Liver (tissue), 8 donors: ENCODE measurements at regions not wholly inside any gene's neighbourhood (a gene's known extent, or its start where the extent isn't known, plus 50 kb on each side); places are given as distances from the start of the nearest gene placed in this dataset.

Experiments used
- DNase-seq: peaks from one replicate; pipeline ENCODE4 v3.0.0-alpha.2; 2017; ENCODE audit warnings: low spot score
- H3K27ac ChIP-seq, 2 donors: one replicate each; pipeline ENCODE4 v1.7.0; 2013; ENCODE audit warnings: inconsistent platforms in 2 of 2, low read length in 2 of 2, control low read depth in 1 of 2, low read depth in 1 of 2, mild to moderate bottlenecking in 1 of 2
- H3K27me3 ChIP-seq, 4 donors: one replicate each; pipeline versions ENCODE4 v1.6.1 to v1.7.0; 2013; ENCODE audit warnings: low read length in 3 of 4, inconsistent platforms in 1 of 4, mild to moderate bottlenecking in 1 of 4, moderate library complexity in 1 of 4; ENCODE audit not compliant: control insufficient read depth in 4 of 4, insufficient read depth in 4 of 4
- H3K36me3 ChIP-seq, 4 donors: one replicate each; pipeline versions ENCODE4 v1.6.1 to v1.7.0; 2013; ENCODE audit warnings: low read length in 3 of 4, mild to moderate bottlenecking in 3 of 4, low read depth in 1 of 4, moderate library complexity in 1 of 4; ENCODE audit not compliant: control insufficient read depth in 4 of 4, insufficient read depth in 3 of 4
- H3K4me1 ChIP-seq, 4 donors: one replicate each; pipeline versions ENCODE4 v1.6.1 to v1.7.0; 2013; ENCODE audit warnings: low read length in 3 of 4, mild to moderate bottlenecking in 3 of 4, moderate library complexity in 1 of 4; ENCODE audit not compliant: control insufficient read depth in 4 of 4, insufficient read depth in 4 of 4
- H3K4me3 ChIP-seq, 3 donors: one replicate each; pipeline versions ENCODE4 v1.6.1 to v1.7.0; 2013; ENCODE audit warnings: low read length in 3 of 3, control low read depth in 1 of 3, low read depth in 1 of 3, mild to moderate bottlenecking in 1 of 3
- H3K9ac ChIP-seq, 2 donors: one replicate each; pipeline ENCODE4 v1.7.0; 2013; ENCODE audit warnings: low read length in 2 of 2, mild to moderate bottlenecking in 2 of 2, moderate library complexity in 2 of 2, control low read depth in 1 of 2, low read depth in 1 of 2
- H3K9me3 ChIP-seq, 4 donors: one replicate each; pipeline versions ENCODE4 v1.6.1 to v1.7.0; 2013; ENCODE audit warnings: low read length in 3 of 4; ENCODE audit not compliant: control insufficient read depth in 4 of 4
- EGR1 ChIP-seq, 2 donors: IDR thresholded peaks; 2 replicates each; pipeline ENCODE4 v1.6.1; 2016 to 2018; ENCODE audit warnings: antibody characterized with exemption in 2 of 2, low read depth in 2 of 2
- FOXA1 ChIP-seq: IDR thresholded peaks from 2 replicates; pipeline ENCODE4 v1.6.1; 2016; ENCODE audit warnings: antibody characterized with exemption
- FOXA2 ChIP-seq: IDR thresholded peaks from 2 replicates; pipeline ENCODE4 v1.6.1; 2016; ENCODE audit warnings: antibody characterized with exemption
- GABPA ChIP-seq, 2 donors: IDR thresholded peaks in 1 of 2; conservative IDR thresholded peaks in 1 of 2; 2 replicates each; pipeline ENCODE4 v1.6.1; 2016; ENCODE audit warnings: antibody characterized with exemption in 2 of 2, mild to moderate bottlenecking in 1 of 2, moderate library complexity in 1 of 2
- HNF4A ChIP-seq, 2 donors: conservative IDR thresholded peaks; 2 replicates each; pipeline ENCODE4 v1.6.1; 2016; ENCODE audit warnings: antibody characterized with exemption in 2 of 2, mild to moderate bottlenecking in 2 of 2
- HNF4G ChIP-seq: IDR thresholded peaks from 2 replicates; pipeline ENCODE4 v1.6.1; 2016; ENCODE audit warnings: antibody characterized with exemption
- JUND ChIP-seq, 2 donors: IDR thresholded peaks; 2 replicates each; pipeline ENCODE4 v1.6.1; 2016; ENCODE audit warnings: antibody characterized with exemption in 2 of 2
- NR2F2 ChIP-seq: IDR thresholded peaks from 2 replicates; pipeline ENCODE4 v1.6.1; 2016; ENCODE audit warnings: antibody characterized with exemption
- RAD21 ChIP-seq, 2 donors: IDR thresholded peaks; 2 replicates each; pipeline ENCODE4 v1.6.1; 2016; ENCODE audit warnings: antibody characterized with exemption in 2 of 2, mild to moderate bottlenecking in 2 of 2
- RXRA ChIP-seq, 2 donors: IDR thresholded peaks; 2 replicates each; pipeline ENCODE4 v1.6.1; 2017 to 2018; ENCODE audit warnings: antibody characterized with exemption in 2 of 2, mild to moderate bottlenecking in 1 of 2
- SP1 ChIP-seq: IDR thresholded peaks from 2 replicates; pipeline ENCODE4 v1.6.1; 2018; ENCODE audit warnings: antibody characterized with exemption, mild to moderate bottlenecking
- TAF1 ChIP-seq: conservative IDR thresholded peaks from 2 replicates; pipeline ENCODE4 v1.6.1; 2016; ENCODE audit warnings: antibody characterized with exemption, mild to moderate bottlenecking
- YY1 ChIP-seq: IDR thresholded peaks from 2 replicates; pipeline ENCODE4 v1.6.1; 2016; ENCODE audit warnings: antibody characterized with exemption, mild to moderate bottlenecking
- WGBS: extraction: QIAGEN DNeasy Blood & Tissue Kit; methylation state at CpG from one replicate; pipeline ENCODE4 v1.1.7; 2013; 5-methylcytosine and 5-hydroxymethylcytosine counted together
- TF ChIP-seq, protein P1 (sequence below): IDR thresholded peaks from 2 replicates; pipeline ENCODE4 v1.6.1; 2016; ENCODE audit warnings: antibody characterized with exemption
- TF ChIP-seq, protein P2 (sequence below): IDR thresholded peaks from 2 replicates; pipeline ENCODE4 v1.6.1; 2016; ENCODE audit warnings: antibody characterized with exemption
- TF ChIP-seq, protein P3 (sequence below): IDR thresholded peaks from 2 replicates; pipeline ENCODE4 v1.6.1; 2016; ENCODE audit warnings: antibody characterized with exemption, mild to moderate bottlenecking
- TF ChIP-seq, protein P4 (sequence below): fragments of 150-350 bp; IDR thresholded peaks from 2 replicates; pipeline ENCODE4 v1.5.1; 2017; ENCODE audit warnings: improper control_type of control experiment, low read depth, low read length; ENCODE audit not compliant: missing input control
- TF ChIP-seq, protein P5 (sequence below): IDR thresholded peaks from 2 replicates; pipeline ENCODE4 v1.6.1; 2016; ENCODE audit warnings: antibody characterized with exemption
- donor health status: healthy.
- donor health status: healthy.
- donor health status: healthy.
- donor health status: healthy.
- donor health status: healthy.

DNA sequence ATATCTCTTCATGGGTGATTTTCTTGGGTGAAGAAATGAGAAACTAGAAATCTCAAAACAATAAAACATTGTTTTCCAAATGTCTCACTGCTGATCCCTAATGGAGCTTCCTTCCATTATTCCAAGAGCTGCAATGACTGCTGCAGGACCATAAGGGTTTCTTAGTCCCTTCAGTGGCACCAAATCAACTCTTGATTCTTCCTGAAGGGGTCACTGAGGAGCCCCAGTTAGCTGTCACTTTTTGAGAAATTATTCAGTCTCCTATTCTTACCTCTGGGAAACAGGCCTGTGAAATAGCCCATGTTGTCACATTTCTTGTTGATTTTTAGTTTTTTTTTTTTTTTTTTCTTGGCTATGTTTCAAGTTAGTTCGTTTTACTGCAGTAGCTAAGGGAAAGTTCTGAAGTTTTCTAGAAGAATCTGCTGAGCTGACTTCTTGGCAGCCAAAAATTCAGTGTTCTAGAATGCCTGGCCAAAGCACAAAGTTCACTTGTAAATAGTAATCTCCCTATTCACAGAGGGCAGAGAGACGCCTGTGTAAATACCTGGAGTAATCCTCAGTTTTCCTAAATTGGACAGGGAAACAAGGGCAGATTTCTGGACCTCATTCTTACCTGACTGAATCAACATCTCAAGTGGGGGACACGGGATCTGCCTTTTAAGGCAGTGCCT is 480.0 kb downstream of the RIT2 start:
- WGBS = 16% methylated on average over 3 of the region's 3 CpGs
- TF ChIP-seq HNF4A (conservative IDR thresholded peaks at IDR 0.05) = peak; percentile 74 to 83
- TF ChIP-seq RXRA (IDR thresholded peaks at IDR 0.05) = no peak
- TF ChIP-seq GABPA (IDR thresholded peaks at IDR 0.05 in 1 of 2, conservative IDR thresholded peaks at IDR 0.05 in 1 of 2) = no peak
- TF ChIP-seq, protein P1, sequence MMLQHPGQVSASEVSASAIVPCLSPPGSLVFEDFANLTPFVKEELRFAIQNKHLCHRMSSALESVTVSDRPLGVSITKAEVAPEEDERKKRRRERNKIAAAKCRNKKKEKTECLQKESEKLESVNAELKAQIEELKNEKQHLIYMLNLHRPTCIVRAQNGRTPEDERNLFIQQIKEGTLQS = no peak
- TF ChIP-seq FOXA2 = peak; percentile 83
- peak; percentile 49 for TF ChIP-seq YY1
- TF ChIP-seq, protein P2, sequence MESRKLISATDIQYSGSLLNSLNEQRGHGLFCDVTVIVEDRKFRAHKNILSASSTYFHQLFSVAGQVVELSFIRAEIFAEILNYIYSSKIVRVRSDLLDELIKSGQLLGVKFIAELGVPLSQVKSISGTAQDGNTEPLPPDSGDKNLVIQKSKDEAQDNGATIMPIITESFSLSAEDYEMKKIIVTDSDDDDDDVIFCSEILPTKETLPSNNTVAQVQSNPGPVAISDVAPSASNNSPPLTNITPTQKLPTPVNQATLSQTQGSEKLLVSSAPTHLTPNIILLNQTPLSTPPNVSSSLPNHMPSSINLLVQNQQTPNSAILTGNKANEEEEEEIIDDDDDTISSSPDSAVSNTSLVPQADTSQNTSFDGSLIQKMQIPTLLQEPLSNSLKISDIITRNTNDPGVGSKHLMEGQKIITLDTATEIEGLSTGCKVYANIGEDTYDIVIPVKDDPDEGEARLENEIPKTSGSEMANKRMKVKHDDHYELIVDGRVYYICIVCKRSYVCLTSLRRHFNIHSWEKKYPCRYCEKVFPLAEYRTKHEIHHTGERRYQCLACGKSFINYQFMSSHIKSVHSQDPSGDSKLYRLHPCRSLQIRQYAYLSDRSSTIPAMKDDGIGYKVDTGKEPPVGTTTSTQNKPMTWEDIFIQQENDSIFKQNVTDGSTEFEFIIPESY = peak; percentile 21
- TF ChIP-seq, protein P3, sequence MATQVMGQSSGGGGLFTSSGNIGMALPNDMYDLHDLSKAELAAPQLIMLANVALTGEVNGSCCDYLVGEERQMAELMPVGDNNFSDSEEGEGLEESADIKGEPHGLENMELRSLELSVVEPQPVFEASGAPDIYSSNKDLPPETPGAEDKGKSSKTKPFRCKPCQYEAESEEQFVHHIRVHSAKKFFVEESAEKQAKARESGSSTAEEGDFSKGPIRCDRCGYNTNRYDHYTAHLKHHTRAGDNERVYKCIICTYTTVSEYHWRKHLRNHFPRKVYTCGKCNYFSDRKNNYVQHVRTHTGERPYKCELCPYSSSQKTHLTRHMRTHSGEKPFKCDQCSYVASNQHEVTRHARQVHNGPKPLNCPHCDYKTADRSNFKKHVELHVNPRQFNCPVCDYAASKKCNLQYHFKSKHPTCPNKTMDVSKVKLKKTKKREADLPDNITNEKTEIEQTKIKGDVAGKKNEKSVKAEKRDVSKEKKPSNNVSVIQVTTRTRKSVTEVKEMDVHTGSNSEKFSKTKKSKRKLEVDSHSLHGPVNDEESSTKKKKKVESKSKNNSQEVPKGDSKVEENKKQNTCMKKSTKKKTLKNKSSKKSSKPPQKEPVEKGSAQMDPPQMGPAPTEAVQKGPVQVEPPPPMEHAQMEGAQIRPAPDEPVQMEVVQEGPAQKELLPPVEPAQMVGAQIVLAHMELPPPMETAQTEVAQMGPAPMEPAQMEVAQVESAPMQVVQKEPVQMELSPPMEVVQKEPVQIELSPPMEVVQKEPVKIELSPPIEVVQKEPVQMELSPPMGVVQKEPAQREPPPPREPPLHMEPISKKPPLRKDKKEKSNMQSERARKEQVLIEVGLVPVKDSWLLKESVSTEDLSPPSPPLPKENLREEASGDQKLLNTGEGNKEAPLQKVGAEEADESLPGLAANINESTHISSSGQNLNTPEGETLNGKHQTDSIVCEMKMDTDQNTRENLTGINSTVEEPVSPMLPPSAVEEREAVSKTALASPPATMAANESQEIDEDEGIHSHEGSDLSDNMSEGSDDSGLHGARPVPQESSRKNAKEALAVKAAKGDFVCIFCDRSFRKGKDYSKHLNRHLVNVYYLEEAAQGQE = no peak
- no peak for TF ChIP-seq EGR1 (IDR thresholded peaks at IDR 0.05; ENCODE audit: low read depth in 2 of 2)
- TF ChIP-seq FOXA1 = peak; percentile 59
- TF ChIP-seq JUND (IDR thresholded peaks at IDR 0.05) = peak in 1 of 2 donors; percentile 27
- peak; percentile 20 for TF ChIP-seq SP1
- TF ChIP-seq TAF1 = no peak
- no peak for TF ChIP-seq NR2F2
- peak; percentile 8 to 32 for TF ChIP-seq RAD21 (IDR thresholded peaks at IDR 0.05)
- peak; percentile 16 for TF ChIP-seq HNF4G
- Histone ChIP-seq H3K27ac (no peak overlapping the region), H3K27me3 (no peaks in the 10 kb centered on the region), H3K36me3 (no peaks in the 10 kb centered on the region), H3K4me1 (peaks cover 0 to 11% (median 3%) of the 10 kb centered on the region in 4 donors), H3K9ac (no peak overlapping the region), H3K4me3 (no peak overlapping the region), H3K9me3 (no peaks in the 10 kb centered on the region)
- DNase-seq = no peak

DNA sequence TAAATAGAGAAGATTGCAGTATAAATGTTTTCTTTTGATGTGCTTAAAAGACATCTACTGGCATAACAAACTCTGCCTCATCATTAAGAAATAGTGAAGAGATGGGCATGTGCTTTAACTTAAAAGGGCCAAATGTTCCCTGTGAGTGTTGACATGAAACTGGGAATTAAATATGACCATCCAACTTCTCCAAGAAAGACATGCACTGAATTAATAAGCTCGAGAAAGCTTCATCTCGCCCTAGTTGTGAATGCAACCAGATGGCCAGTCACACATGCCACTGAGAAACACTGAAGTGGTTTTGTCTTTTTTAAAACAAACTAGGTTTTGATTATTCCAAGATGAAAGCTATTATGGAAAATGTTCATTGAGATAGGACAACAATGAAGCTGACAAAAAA is 479.2 kb downstream of the RIT2 start:
- Histone ChIP-seq H3K9me3 (no peaks in the 10 kb centered on the region), H3K4me3 (no peak overlapping the region), H3K9ac (no peak overlapping the region), H3K36me3 (no peaks in the 10 kb centered on the region), H3K27ac (no peak overlapping the region), H3K4me1 (peaks cover 0 to 11% (median 3%) of the 10 kb centered on the region in 4 donors), H3K27me3 (no peaks in the 10 kb centered on the region)
- no peak for TF ChIP-seq EGR1 (IDR thresholded peaks at IDR 0.05; ENCODE audit: low read depth in 2 of 2)
- no peak for TF ChIP-seq TAF1
- no peak for TF ChIP-seq SP1
- no peak for TF ChIP-seq GABPA (IDR thresholded peaks at IDR 0.05 in 1 of 2, conservative IDR thresholded peaks at IDR 0.05 in 1 of 2)
- no peak for TF ChIP-seq FOXA2
- TF ChIP-seq RXRA (IDR thresholded peaks at IDR 0.05) = no peak
- TF ChIP-seq, protein P4, sequence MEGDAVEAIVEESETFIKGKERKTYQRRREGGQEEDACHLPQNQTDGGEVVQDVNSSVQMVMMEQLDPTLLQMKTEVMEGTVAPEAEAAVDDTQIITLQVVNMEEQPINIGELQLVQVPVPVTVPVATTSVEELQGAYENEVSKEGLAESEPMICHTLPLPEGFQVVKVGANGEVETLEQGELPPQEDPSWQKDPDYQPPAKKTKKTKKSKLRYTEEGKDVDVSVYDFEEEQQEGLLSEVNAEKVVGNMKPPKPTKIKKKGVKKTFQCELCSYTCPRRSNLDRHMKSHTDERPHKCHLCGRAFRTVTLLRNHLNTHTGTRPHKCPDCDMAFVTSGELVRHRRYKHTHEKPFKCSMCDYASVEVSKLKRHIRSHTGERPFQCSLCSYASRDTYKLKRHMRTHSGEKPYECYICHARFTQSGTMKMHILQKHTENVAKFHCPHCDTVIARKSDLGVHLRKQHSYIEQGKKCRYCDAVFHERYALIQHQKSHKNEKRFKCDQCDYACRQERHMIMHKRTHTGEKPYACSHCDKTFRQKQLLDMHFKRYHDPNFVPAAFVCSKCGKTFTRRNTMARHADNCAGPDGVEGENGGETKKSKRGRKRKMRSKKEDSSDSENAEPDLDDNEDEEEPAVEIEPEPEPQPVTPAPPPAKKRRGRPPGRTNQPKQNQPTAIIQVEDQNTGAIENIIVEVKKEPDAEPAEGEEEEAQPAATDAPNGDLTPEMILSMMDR = no peak
- TF ChIP-seq JUND (IDR thresholded peaks at IDR 0.05) = no peak
- TF ChIP-seq HNF4G = no peak
- TF ChIP-seq HNF4A (conservative IDR thresholded peaks at IDR 0.05) = no peak
- TF ChIP-seq RAD21 (IDR thresholded peaks at IDR 0.05) = no peak
- TF ChIP-seq, protein P5, sequence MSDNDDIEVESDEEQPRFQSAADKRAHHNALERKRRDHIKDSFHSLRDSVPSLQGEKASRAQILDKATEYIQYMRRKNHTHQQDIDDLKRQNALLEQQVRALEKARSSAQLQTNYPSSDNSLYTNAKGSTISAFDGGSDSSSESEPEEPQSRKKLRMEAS = no peak
- no peak for DNase-seq
- WGBS = 91% methylated on average over 2 of the region's 2 CpGs
